Progenitor cell of endocrine pancreas (in vitro differentiated cells): ENCODE measurements at regions not wholly inside any gene's neighbourhood (a gene's known extent, or its start where the extent isn't known, plus 50 kb on each side); places are given as distances from the start of the nearest gene placed in this dataset.

Source experiments
- DNase-seq: peaks from one replicate; pipeline ENCODE4 v3.0.0; 2021; ENCODE audit warnings: low spot score; ENCODE audit not compliant: unreplicated experiment
- H3K27ac Mint-ChIP-seq: 2 replicates; pipeline ENCODE4 v1.8.0; 2021; ENCODE audit warnings: mild to moderate bottlenecking, moderate library complexity, mixed read lengths
- H3K27me3 Mint-ChIP-seq: 2 replicates; pipeline ENCODE4 v1.8.0; 2021; ENCODE audit warnings: mixed read lengths
- H3K36me3 Mint-ChIP-seq: 2 replicates; pipeline ENCODE4 v1.8.0; 2022; ENCODE audit warnings: mixed read lengths; ENCODE audit not compliant: insufficient read depth
- H3K4me1 Mint-ChIP-seq: 2 replicates; pipeline ENCODE4 v1.8.0; 2021; ENCODE audit warnings: low read depth, mixed read lengths
- H3K4me3 Mint-ChIP-seq: 2 replicates; pipeline ENCODE4 v1.8.0; 2021; ENCODE audit warnings: low read depth, mild to moderate bottlenecking, moderate library complexity, mixed read lengths
- H3K9me3 Mint-ChIP-seq: 2 replicates; pipeline ENCODE4 v1.8.0; 2021; ENCODE audit warnings: low read depth, mixed read lengths
- TF ChIP-seq, protein P1 (sequence below): fragments of 200-600 bp; sonication (generic); IDR thresholded peaks from one replicate; pipeline ENCODE4 v1.5.0; 2021; ENCODE audit warnings: antibody characterized with exemption, mild to moderate bottlenecking; ENCODE audit not compliant: unreplicated experiment

DNA sequence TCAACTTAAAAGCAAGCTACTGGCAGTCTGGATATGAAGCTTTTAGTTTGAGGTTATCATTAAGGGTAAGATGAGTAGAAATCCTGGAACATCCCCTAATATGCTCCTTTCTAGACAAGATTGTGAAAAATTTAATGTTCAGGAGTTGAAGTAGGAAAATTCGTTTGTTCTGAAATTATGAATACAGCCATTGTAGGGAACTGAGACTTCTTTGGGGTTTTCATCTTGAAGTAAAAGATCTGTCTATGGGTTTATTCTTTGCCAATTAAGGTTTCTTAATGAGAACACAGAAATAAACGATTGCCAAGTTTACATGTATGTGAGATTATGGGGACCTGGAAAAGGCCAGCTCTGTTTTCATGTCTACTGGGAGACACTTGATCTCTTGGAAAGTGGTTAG is 225.6 kb upstream of the MOCS1 start:
- TF ChIP-seq, protein P1, sequence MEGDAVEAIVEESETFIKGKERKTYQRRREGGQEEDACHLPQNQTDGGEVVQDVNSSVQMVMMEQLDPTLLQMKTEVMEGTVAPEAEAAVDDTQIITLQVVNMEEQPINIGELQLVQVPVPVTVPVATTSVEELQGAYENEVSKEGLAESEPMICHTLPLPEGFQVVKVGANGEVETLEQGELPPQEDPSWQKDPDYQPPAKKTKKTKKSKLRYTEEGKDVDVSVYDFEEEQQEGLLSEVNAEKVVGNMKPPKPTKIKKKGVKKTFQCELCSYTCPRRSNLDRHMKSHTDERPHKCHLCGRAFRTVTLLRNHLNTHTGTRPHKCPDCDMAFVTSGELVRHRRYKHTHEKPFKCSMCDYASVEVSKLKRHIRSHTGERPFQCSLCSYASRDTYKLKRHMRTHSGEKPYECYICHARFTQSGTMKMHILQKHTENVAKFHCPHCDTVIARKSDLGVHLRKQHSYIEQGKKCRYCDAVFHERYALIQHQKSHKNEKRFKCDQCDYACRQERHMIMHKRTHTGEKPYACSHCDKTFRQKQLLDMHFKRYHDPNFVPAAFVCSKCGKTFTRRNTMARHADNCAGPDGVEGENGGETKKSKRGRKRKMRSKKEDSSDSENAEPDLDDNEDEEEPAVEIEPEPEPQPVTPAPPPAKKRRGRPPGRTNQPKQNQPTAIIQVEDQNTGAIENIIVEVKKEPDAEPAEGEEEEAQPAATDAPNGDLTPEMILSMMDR, result no peak
- Mint-ChIP-seq H3K9me3 (no peaks in the 10 kb centered on the region), H3K27ac (no peak overlapping the region)

DNA sequence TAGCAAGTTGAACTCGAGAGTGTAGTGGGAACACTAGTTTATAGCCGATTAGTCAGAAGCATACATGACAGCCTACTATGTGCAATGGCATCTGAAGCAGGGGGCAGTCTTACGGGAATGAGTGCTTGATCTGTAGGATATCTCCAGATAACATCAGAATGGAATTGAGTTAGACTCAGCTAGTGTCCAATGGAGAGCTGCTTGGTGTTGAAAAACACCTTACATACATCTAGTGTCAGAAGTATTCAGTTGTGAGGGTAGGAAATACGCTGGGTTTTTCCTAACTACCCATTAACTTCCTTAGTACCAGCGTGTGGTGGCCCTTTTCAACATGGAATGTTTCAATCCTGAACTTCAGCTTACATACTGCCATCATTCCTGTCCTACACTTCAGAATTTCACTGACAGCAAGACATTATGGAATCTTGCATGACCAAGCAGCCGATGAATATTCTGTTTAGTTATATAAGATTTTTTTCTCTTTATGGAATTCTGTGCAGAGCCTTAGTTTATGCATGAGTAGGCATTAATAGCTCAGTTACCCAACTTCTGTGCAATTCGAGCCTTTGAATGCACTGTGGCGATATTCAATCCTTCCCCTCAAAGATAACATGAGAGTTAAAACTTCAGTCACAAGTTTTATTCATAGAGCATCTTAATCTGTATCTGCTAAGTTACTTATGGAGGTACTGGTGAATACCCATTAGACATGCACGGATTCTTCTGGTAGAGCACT is 218.6 kb upstream of the MOCS1 start:
- H3K4me1 Mint-ChIP-seq, result no peaks in the 10 kb centered on the region
- peaks cover 17% of the 10 kb centered on the region for H3K27me3 Mint-ChIP-seq
- no peak overlapping the region for H3K4me3 Mint-ChIP-seq
- TF ChIP-seq, protein P1, result no peak
- no peak for DNase-seq
- H3K36me3 Mint-ChIP-seq, result no peaks in the 10 kb centered on the region
- H3K9me3 Mint-ChIP-seq, result peaks cover 4% of the 10 kb centered on the region
- H3K27ac Mint-ChIP-seq, result no peak overlapping the region

More for the DNA sequence above, 225.6 kb upstream of the MOCS1 start:
- Mint-ChIP-seq H3K27me3 (peaks cover 10% of the 10 kb centered on the region), H3K4me3 (no peak overlapping the region), H3K4me1 (peaks cover 7% of the 10 kb centered on the region), H3K36me3 (no peaks in the 10 kb centered on the region)
- no peak for DNase-seq

DNA sequence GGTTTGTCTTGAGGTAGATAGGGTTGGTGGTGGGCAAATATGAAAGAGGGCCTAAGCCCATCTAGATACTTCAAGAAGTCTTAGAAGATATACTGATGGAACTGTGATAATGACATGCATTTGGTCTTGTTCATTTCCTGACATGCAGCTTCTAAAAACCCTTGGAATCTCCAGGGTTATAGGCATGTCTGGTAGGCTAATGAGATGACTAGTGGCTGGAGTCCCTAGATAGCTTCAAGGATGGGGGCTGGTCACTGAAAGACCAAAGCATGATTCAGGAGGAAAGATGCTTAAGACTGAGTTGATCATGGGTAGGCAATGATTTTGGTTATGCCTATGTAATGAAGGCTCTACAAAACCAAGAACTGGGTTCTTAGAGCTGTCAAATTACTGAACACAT is 217.9 kb upstream of the MOCS1 start:
- H3K9me3 Mint-ChIP-seq, result peaks cover 4% of the 10 kb centered on the region
- no peak for DNase-seq
- no peak overlapping the region for H3K27ac Mint-ChIP-seq
- no peak overlapping the region for H3K4me3 Mint-ChIP-seq
- peaks cover 17% of the 10 kb centered on the region for H3K27me3 Mint-ChIP-seq
- TF ChIP-seq, protein P1, result no peak
- no peaks in the 10 kb centered on the region for H3K4me1 Mint-ChIP-seq
- H3K36me3 Mint-ChIP-seq, result no peaks in the 10 kb centered on the region

DNA sequence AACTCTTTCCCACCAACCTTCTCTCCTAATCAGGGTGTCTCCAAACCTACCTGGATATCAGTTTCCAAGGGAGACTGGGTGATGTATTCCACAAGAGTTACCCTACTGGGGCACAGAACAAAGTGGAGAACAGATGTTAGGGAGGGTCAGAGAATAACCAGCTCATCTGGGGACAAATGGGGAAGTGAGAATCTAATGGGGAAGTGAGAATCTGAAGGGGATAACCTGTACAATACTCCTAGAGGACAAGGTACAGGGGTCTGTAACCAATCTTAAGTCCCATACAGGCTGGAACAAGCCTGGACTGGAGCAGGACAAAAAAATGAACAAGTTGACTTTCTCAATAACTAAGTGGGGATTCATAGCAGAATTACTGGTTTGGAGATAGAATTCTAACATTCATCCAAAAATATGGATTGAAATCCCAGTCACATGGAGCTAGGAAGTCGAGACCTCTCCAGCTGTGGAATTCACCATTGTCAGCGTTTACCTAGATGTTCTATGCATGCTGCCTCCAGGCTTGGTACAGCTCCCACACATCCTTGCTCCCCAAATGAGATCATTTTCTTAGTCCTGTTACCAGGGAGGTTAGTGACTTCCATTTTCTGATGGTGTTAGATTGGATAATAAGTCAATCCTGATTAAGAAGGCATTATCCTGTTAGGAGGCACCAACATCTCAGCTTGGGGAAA is 214.8 kb upstream of the MOCS1 start:
- no peak overlapping the region for H3K27ac Mint-ChIP-seq
- no peaks in the 10 kb centered on the region for H3K4me1 Mint-ChIP-seq
- H3K4me3 Mint-ChIP-seq, result no peak overlapping the region
- H3K36me3 Mint-ChIP-seq, result no peaks in the 10 kb centered on the region
- H3K9me3 Mint-ChIP-seq, result peaks cover 4% of the 10 kb centered on the region
- DNase-seq, result no peak
- TF ChIP-seq, protein P1, result no peak
- peaks cover 6% of the 10 kb centered on the region for H3K27me3 Mint-ChIP-seq

DNA sequence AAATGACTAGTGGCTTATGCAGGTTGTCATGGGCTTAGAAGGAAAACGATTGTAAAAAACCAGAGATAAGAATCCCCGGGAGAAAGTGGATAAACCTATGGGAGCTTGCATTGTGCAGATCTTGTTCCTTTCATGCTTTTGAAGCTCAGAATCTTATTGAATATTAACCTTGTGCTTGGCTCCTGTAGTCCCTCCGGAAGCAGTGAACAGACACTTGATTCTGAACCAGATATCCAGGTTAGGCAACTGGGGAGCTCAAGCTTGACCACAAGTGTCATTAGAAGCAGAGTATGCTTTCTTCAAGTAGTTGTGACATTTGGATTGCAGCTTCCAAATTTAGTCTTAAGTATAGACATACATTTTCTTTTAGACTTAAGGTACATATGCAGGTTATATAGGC is 212.6 kb upstream of the MOCS1 start:
- Mint-ChIP-seq H3K9me3 (peaks cover 4% of the 10 kb centered on the region), H3K36me3 (no peaks in the 10 kb centered on the region), H3K4me1 (no peaks in the 10 kb centered on the region), H3K27me3 (peaks cover 2% of the 10 kb centered on the region), H3K4me3 (no peak overlapping the region), H3K27ac (no peak overlapping the region)
- DNase-seq, result no peak
- TF ChIP-seq, protein P1, result no peak
